IMR-90 (cell line): ENCODE measurements at regions not wholly inside any gene's neighbourhood (a gene's known extent, or its start where the extent isn't known, plus 50 kb on each side); places are given as distances from the start of the nearest gene placed in this dataset.
"Not testable (repeated sequence)": the region's sequence is repeated elsewhere in the genome, so short reads cannot be mapped to it uniquely, and the experiment has no call there.

Experiments
- ATAC-seq: fragments of 200-7000 bp; cut with Tn5 transposase; 2 replicates; pipeline ENCODE4 v1.9.1; 2020; ENCODE audit warnings: low read depth, mild to moderate bottlenecking, moderate library complexity
- BruUV-seq: library from RNA; stranded (reverse); fragments of 400-500 nt; replicated peaks from 2 replicates; lab custom pipeline; 2021; lab: Mats Ljungman, UMichigan
- CTCF ChIA-PET: fragments of 300-600 bp; formaldehyde crosslinking; extraction: SDS; loops from one replicate; lab custom pipeline; 2021; ENCODE audit warnings: antibody characterized with exemption; lab: Yijun Ruan, JAX
- POLR2A ChIA-PET: fragments of 300-600 bp; sonication (Branson Sonifier 250); formaldehyde crosslinking; loops from one replicate; lab custom pipeline; 2022; ENCODE audit warnings: antibody characterized with exemption; ENCODE audit not compliant: unreplicated experiment; lab: Charles Lee
- DNase-seq: peaks from one replicate; pipeline ENCODE4 v3.0.0; 2013
- H2AFZ ChIP-seq: replicated peaks from 2 replicates; pipeline ENCODE3; 2013; ENCODE audit warnings: low read length, mild to moderate bottlenecking; ENCODE audit not compliant: poor library complexity
- H2AK5ac ChIP-seq: 2 replicates; pipeline ENCODE4 v1.6.1; 2013; ENCODE audit warnings: low read depth, low read length, inconsistent platforms
- H2AK9ac ChIP-seq: replicated peaks from 2 replicates; pipeline ENCODE3; 2013; ENCODE audit warnings: mild to moderate bottlenecking, low read depth, low read length, moderate library complexity; ENCODE audit not compliant: poor library complexity
- H2BK120ac ChIP-seq: 2 replicates; pipeline ENCODE4 v1.6.1; 2013; ENCODE audit warnings: low read depth, low read length, inconsistent platforms
- H2BK15ac ChIP-seq: 3 replicates; pipeline ENCODE4 v1.6.1; 2013; ENCODE audit warnings: low read depth, low read length, inconsistent platforms
- H2BK20ac ChIP-seq: 2 replicates; pipeline ENCODE4 v1.6.1; 2013; ENCODE audit warnings: low read depth, mild to moderate bottlenecking, inconsistent platforms, low read length, moderate library complexity
- H2BK5ac ChIP-seq: 2 replicates; pipeline ENCODE4 v1.6.1; 2013; ENCODE audit warnings: mild to moderate bottlenecking, low read depth, low read length, inconsistent platforms; ENCODE audit not compliant: poor library complexity, severe bottlenecking
- H3K14ac ChIP-seq: replicated peaks from 2 replicates; pipeline ENCODE4 v1.6.1; 2013; ENCODE audit warnings: low read depth, low read length, inconsistent platforms
- H3K18ac ChIP-seq: 2 replicates; pipeline ENCODE4 v1.6.1; 2013; ENCODE audit warnings: low read depth, low read length, control low read depth
- H3K23ac ChIP-seq: 2 replicates; pipeline ENCODE4 v1.6.1; 2013; ENCODE audit warnings: low read depth, low read length, inconsistent platforms
- H3K27ac ChIP-seq: 2 replicates; pipeline ENCODE4 v1.5.1; 2013; ENCODE audit warnings: mild to moderate bottlenecking, control low read depth, low read length; ENCODE audit not compliant: insufficient read depth
- H3K27me3 ChIP-seq: 2 replicates; pipeline ENCODE4 v1.6.1; 2013; ENCODE audit warnings: low read length; ENCODE audit not compliant: control insufficient read depth, insufficient read depth
- H3K36me3 ChIP-seq: 2 replicates; pipeline ENCODE4 v1.6.1; 2013; ENCODE audit warnings: low read length, mixed read lengths; ENCODE audit not compliant: control insufficient read depth, insufficient read depth
- H3K4ac ChIP-seq: 2 replicates; pipeline ENCODE4 v1.6.1; 2013; ENCODE audit warnings: low read depth, low read length, inconsistent platforms
- H3K4me1 ChIP-seq: 2 replicates; pipeline ENCODE4 v1.6.1; 2013; ENCODE audit warnings: low read length, mixed read lengths; ENCODE audit not compliant: control insufficient read depth, insufficient read depth
- H3K4me2 ChIP-seq: 2 replicates; pipeline ENCODE4 v1.6.1; 2013; ENCODE audit warnings: low read depth, mild to moderate bottlenecking, control low read depth, low read length, moderate library complexity
- H3K4me3 ChIP-seq: 2 replicates; pipeline ENCODE4 v1.5.1; 2013; ENCODE audit warnings: low read depth, mild to moderate bottlenecking, control low read depth, low read length, moderate library complexity; ENCODE audit not compliant: insufficient read depth
- H3K56ac ChIP-seq: 2 replicates; pipeline ENCODE4 v1.6.1; 2013; ENCODE audit warnings: low read length, inconsistent platforms; ENCODE audit not compliant: insufficient read depth; ENCODE audit errors: extremely low read depth
- H3K79me1 ChIP-seq, 2 experiments: 2 replicates each; pipeline ENCODE4 v1.6.1; 2013; ENCODE audit warnings: low read length in 2 of 2, inconsistent platforms in 1 of 2, low read depth in 1 of 2
- H3K9ac ChIP-seq: 2 replicates; pipeline ENCODE4 v1.6.1; 2013; ENCODE audit warnings: low read depth, low read length, control low read depth
- H3K9me1 ChIP-seq: 2 replicates; pipeline ENCODE4 v1.6.1; 2013; ENCODE audit warnings: low read length, inconsistent platforms; ENCODE audit not compliant: insufficient read depth
- H3K9me3 ChIP-seq: 2 replicates; pipeline ENCODE4 v1.6.1; 2013; ENCODE audit warnings: low read length; ENCODE audit not compliant: control insufficient read depth, insufficient read depth
- H4K20me1 ChIP-seq: 2 replicates; pipeline ENCODE4 v1.6.1; 2013; ENCODE audit warnings: low read length, inconsistent platforms; ENCODE audit not compliant: insufficient read depth
- H4K5ac ChIP-seq: 2 replicates; pipeline ENCODE4 v1.6.1; 2013; ENCODE audit warnings: mild to moderate bottlenecking, low read depth, low read length, control low read depth
- H4K8ac ChIP-seq, 2 experiments: 2 replicates each; pipeline ENCODE4 v1.6.1; 2013; ENCODE audit warnings: low read depth in 2 of 2, low read length in 2 of 2, control low read depth in 1 of 2, inconsistent platforms in 1 of 2
- H4K91ac ChIP-seq: 2 replicates; pipeline ENCODE4 v1.6.1; 2013; ENCODE audit warnings: low read depth, low read length, inconsistent platforms; ENCODE audit not compliant: insufficient read depth
- WGBS, 2 experiments: methylation state at CpG; one replicate each; pipeline versions ENCODE4 v1.1.5 to v1.1.7; 2013; ENCODE audit warnings: missing lambda C conversion rate in 2 of 2; ENCODE audit not compliant: insufficient read length in 1 of 2; ENCODE audit errors: extremely low coverage in 2 of 2; 5-methylcytosine and 5-hydroxymethylcytosine counted together
- dilution Hi-C: fragments of 300-500 bp; cut with HindIII; formaldehyde crosslinking; loops from one replicate; pipeline ENCODE4 v1.14.3; 2018; ENCODE audit warnings: low sequenced_read_pairs; ENCODE audit not compliant: unreplicated experiment
- in situ Hi-C: fragments of 300-500 bp; cut with MboI; formaldehyde crosslinking; loops from 3 replicates; pipeline ENCODE4 v1.14.3; 2019; ENCODE audit warnings: low sequenced_read_pairs, inconsistent platforms, mixed read lengths
- intact Hi-C: fragments of 100-400 bp; cut with micrococcal nuclease; formaldehyde crosslinking; loops from 2 replicates; pipeline ENCODE4 v1.10.0; 2022

DNA sequence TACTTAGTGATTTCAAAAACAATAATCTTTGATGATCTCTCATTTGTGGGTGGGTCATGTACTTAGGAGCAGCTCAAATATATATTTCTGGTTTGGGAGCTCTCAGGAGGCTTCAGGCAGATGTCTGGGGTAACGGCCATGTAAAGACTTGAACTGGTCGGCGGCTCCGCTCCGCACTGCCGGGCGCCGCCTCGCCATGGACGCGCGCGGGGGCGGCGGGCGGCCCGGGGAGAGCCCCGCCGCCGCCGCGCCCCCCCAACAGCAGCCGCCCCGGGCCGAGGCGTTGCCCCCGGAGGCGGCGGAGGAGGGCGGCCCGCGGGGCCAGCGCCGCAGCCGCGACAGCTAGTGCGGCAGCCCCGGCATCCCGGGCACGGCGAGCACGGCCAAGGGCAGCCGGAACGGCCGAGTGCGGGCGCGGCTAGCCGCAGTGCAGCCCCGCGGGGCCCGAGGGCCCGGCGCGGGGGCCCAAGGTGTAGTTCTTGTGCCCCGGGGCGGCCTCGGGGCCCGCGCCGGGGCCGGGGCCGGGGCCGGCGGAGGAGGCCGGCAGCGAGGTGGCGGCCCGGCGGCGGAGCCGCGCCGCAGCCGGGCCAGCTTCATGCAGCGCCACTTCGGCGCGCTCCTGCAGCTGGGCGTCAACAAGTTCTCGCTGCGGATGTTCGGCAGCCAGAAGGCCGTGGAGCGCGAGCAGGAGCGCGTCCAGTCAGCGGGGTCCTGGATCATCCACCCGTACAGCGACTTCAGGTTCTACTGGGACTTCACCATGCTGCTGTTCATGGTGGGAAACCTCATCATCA is 88.1 kb downstream of the GOLGA8T start:
- H3K9me3 ChIP-seq, H3K4me2 ChIP-seq, POLR2A ChIA-PET: not testable (repeated sequence)

GRCh38 chr15:30225233-30225891 is 90.5 kb downstream of the GOLGA8T start:
- H3K27ac ChIP-seq, in situ Hi-C loops, H3K9me1 ChIP-seq, H3K4me3 ChIP-seq, H3K18ac ChIP-seq, H3K79me1 ChIP-seq, H3K9me3 ChIP-seq, BruUV-seq, ATAC-seq, H3K56ac ChIP-seq, H3K36me3 ChIP-seq, H2BK5ac ChIP-seq, H4K91ac ChIP-seq, H3K14ac ChIP-seq, H4K8ac ChIP-seq, H3K27me3 ChIP-seq, H4K5ac ChIP-seq, H3K9ac ChIP-seq, H2AK5ac ChIP-seq, H4K20me1 ChIP-seq, dilution Hi-C loops, H3K4me2 ChIP-seq, CTCF ChIA-PET, POLR2A ChIA-PET, H2BK120ac ChIP-seq, H2AFZ ChIP-seq, intact Hi-C loops, H2AK9ac ChIP-seq, H3K4ac ChIP-seq, H2BK20ac ChIP-seq, H3K4me1 ChIP-seq, DNase-seq, H3K23ac ChIP-seq, H2BK15ac ChIP-seq: not testable (repeated sequence)
- WGBS, 2 experiments: no CpG with 5 or more reads among the region's 77 CpGs

More for the DNA sequence above, 88.1 kb downstream of the GOLGA8T start:
- H2BK20ac ChIP-seq, in situ Hi-C loops, H4K91ac ChIP-seq, H4K20me1 ChIP-seq, H3K9me1 ChIP-seq, H3K4me3 ChIP-seq, H4K5ac ChIP-seq, H2BK120ac ChIP-seq, H3K4me1 ChIP-seq, H3K23ac ChIP-seq, CTCF ChIA-PET, H3K27ac ChIP-seq, DNase-seq, BruUV-seq, H3K9ac ChIP-seq, H2AK9ac ChIP-seq, H3K18ac ChIP-seq, H3K36me3 ChIP-seq, ATAC-seq, H2AFZ ChIP-seq, intact Hi-C loops, H3K56ac ChIP-seq, dilution Hi-C loops, H3K79me1 ChIP-seq, H3K27me3 ChIP-seq, H2BK15ac ChIP-seq, H2BK5ac ChIP-seq, H3K14ac ChIP-seq, H3K4ac ChIP-seq, H4K8ac ChIP-seq, H2AK5ac ChIP-seq: not testable (repeated sequence)
- WGBS, 2 experiments: no CpG with 5 or more reads among the region's 91 CpGs
